GM18951 (cell line): ENCODE measurements at regions not wholly inside any gene's neighbourhood (a gene's known extent, or its start where the extent isn't known, plus 50 kb on each side); places are given as distances from the start of the nearest gene placed in this dataset.

Experiments used
- POLR2A ChIP-seq: IDR thresholded peaks from 4 replicates; pipeline ENCODE4 v1.6.1; 2011; ENCODE audit warnings: mild to moderate bottlenecking; ENCODE audit not compliant: insufficient read length, insufficient read depth; ENCODE audit errors: extremely low read depth
- in situ Hi-C: fragments of 300-500 bp; cut with MboI; formaldehyde crosslinking; loops from one replicate; pipeline ENCODE4 v1.12.0; 2022; ENCODE audit warnings: low sequenced_read_pairs, mixed read lengths, inconsistent platforms; ENCODE audit not compliant: unreplicated experiment

- in situ Hi-C loops, result no loop called here
Observed at GRCh38 chr20:51084593-51085377, 61.9 kb upstream of the KCNG1 start.

GRCh38 chr20:51083447-51083846 lies 60.5 kb upstream of the KCNG1 start:
- no peak for TF ChIP-seq POLR2A
- in situ Hi-C loops, result no loop called here

More at GRCh38 chr20:51084593-51085377, 61.9 kb upstream of the KCNG1 start:
- no peak for TF ChIP-seq POLR2A

GRCh38 chr20:51082988-51083387 lies 60.1 kb upstream of the KCNG1 start:
- in situ Hi-C loops, result no loop called here
- no peak for TF ChIP-seq POLR2A

- in situ Hi-C loops, result no loop called here
- no peak for TF ChIP-seq POLR2A
Observed at GRCh38 chr20:51080516-51080915, 57.6 kb upstream of the KCNG1 start.

GRCh38 chr20:51079488-51079887 lies 56.6 kb upstream of the KCNG1 start:
- in situ Hi-C loops, result no loop called here
- no peak for TF ChIP-seq POLR2A

DNA sequence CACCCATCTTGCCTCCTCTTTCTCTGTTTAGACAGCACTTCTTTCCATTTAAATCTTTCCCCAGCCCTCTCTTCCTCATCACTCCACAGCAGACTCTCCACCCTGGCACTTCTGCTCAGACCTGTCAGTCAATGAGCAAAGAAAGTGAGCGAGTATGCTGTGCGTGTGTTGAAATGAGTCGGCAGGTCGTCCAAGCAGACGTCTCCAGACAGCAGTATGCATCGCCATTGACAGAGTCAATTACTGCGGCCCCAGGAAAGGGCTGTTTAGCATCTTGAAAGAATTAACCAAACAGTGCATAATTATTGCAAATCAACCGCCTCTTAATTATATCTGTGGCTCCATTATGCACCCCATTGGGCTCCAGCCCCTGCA lies 54.8 kb upstream of the KCNG1 start:
- in situ Hi-C loops, result no loop called here
- no peak for TF ChIP-seq POLR2A

GRCh38 chr20:51076786-51077685 lies 54.1 kb upstream of the KCNG1 start:
- in situ Hi-C loops, result no loop called here

DNA sequence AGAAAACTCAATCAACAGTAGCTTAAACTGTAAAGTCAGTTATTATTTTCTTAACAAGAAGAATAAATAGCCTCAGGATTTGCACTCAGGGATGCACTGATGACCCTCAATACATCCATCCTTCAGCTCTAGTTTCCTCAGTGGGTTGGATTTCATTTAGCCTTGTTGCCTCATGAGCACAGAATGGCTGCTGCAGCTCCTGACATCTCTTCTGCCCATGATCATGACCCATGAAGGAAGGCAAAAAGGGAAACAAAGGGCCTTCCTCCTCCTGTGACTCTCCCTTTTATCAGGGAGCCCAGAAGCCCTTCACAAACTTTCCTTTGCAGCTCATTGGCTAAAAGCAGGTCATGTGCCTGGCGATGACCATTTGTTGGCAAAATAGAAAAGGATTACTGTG lies 51.2 kb upstream of the KCNG1 start:
- TF ChIP-seq POLR2A, result no peak
- in situ Hi-C loops, result no loop called here

More at GRCh38 chr20:51076786-51077685, 54.1 kb upstream of the KCNG1 start:
- TF ChIP-seq POLR2A, result no peak
